ENCODE measurements at regions not wholly inside any gene's neighbourhood (a gene's known extent, or its start where the extent isn't known, plus 50 kb on each side); places are given as distances from the start of the nearest gene placed in this dataset.

GRCh38 chr2:237012004-237012403, 73.7 kb upstream of the COPS8 start:
- Histone ChIP-seq H3K27me3 (ENCODE audit: low read depth) (no peaks in the 10 kb centered on the region), H3K4me3 (no peak overlapping the region), H3K27ac (no peak overlapping the region), H3K4me1 (peaks cover 20% of the 10 kb centered on the region), H3K36me3 (no peaks in the 10 kb centered on the region), H3K9me3 (no peaks in the 10 kb centered on the region)
- intact Hi-C loops (cut with DNase I) = no loop called here
- TF ChIP-seq CTCF (IDR thresholded peaks at IDR 0.05) = no peak
- ATAC-seq (no peak), DNase-seq (no peak)

- Histone ChIP-seq H3K36me3 (no peaks in the 10 kb centered on the region), H3K27ac (no peak overlapping the region), H3K27me3 (ENCODE audit: low read depth) (no peaks in the 10 kb centered on the region), H3K4me3 (no peak overlapping the region), H3K4me1 (peaks cover 20% of the 10 kb centered on the region), H3K9me3 (no peaks in the 10 kb centered on the region)
- no peak for DNase-seq
- intact Hi-C loops (cut with DNase I) = no loop called here
- TF ChIP-seq CTCF (IDR thresholded peaks at IDR 0.05) = no peak
- ATAC-seq = peak; percentile 69 to 91
These were observed 73.0 kb upstream of the COPS8 start for GRCh38 chr2:237012577-237013267.

- no peak for TF ChIP-seq CTCF (IDR thresholded peaks at IDR 0.05)
- H3K4me1 ChIP-seq = peaks cover 19% of the 10 kb centered on the region
- intact Hi-C loops (cut with DNase I) = no loop called here
- no peak overlapping the region for H3K27ac ChIP-seq
- no peaks in the 10 kb centered on the region for H3K27me3 ChIP-seq (ENCODE audit: low read depth)
- no peaks in the 10 kb centered on the region for H3K36me3 ChIP-seq
- DNase-seq (no peak), ATAC-seq (no peak)
- no peaks in the 10 kb centered on the region for H3K9me3 ChIP-seq
- no peak overlapping the region for H3K4me3 ChIP-seq
These were observed 69.4 kb upstream of the COPS8 start for GRCh38 chr2:237016121-237016915.

DNA sequence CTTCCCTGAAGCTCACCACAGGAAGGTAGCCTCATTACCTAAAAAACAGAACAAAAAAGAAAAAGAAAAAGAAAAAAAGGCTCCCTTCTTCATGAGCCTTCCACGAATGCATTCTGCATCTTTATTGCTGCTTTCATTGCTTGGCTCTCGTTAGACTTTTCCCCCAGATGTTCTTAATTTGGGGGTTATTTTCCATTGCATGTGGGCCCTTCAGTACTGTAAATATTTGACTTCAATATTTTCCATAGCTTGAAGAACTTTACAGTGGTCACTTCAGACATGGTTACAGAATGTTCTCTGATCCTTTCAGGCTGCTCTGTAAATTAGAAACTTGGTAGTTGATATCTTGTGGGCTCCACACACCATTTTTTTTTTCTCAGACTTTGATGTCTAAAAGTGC, 65.6 kb upstream of the COPS8 start:
- no peak for TF ChIP-seq CTCF (IDR thresholded peaks at IDR 0.05)
- Histone ChIP-seq H3K4me1 (peaks cover 5% of the 10 kb centered on the region), H3K9me3 (no peaks in the 10 kb centered on the region), H3K36me3 (no peaks in the 10 kb centered on the region), H3K27ac (no peak overlapping the region), H3K4me3 (no peak overlapping the region), H3K27me3 (ENCODE audit: low read depth) (no peaks in the 10 kb centered on the region)
- ATAC-seq = no peak
- intact Hi-C loops (cut with DNase I) = no loop called here
- DNase-seq = no peak

DNA sequence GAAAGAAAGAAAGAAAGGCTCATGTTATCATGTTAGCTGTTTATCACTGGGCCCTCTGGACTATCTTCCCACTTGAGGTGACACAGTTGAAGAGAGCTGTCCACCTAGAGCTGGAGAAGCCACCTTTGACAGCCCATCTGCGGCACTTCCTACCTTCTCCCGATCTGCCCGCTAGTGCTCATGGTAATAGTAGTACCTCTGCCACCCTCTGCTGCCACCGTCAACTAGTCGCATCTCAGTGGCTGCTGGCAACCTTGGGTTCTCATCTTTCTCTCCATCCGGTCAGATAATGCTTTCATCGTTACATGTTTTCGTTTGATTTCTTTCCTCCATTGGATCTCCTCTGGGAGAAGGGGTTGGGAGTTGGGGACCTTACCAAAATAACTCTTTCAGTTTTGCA, 63.2 kb upstream of the COPS8 start:
- intact Hi-C loops (cut with DNase I) = no loop called here
- H3K27me3 ChIP-seq (ENCODE audit: low read depth) = no peaks in the 10 kb centered on the region
- no peaks in the 10 kb centered on the region for H3K9me3 ChIP-seq
- DNase-seq (no peak), ATAC-seq (no peak)
- H3K36me3 ChIP-seq = no peaks in the 10 kb centered on the region
- peaks cover 5% of the 10 kb centered on the region for H3K4me1 ChIP-seq
- no peak overlapping the region for H3K27ac ChIP-seq
- H3K4me3 ChIP-seq = no peak overlapping the region
- TF ChIP-seq CTCF (IDR thresholded peaks at IDR 0.05) = no peak

Data from lower lobe of right lung (tissue), 2 donors.